Activated T-cell treated with anti-CD3 and anti-CD28 coated beads for 1 hour (primary cell): ENCODE measurements at regions not wholly inside any gene's neighbourhood (a gene's known extent, or its start where the extent isn't known, plus 50 kb on each side); places are given as distances from the start of the nearest gene placed in this dataset.
A peak's percentile ranks its signal among the peaks of the same experiment; 100 is the strongest.
"Not testable (repeated sequence)": the region's sequence is repeated elsewhere in the genome, so short reads cannot be mapped to it uniquely, and the experiment has no call there.

Experiments used
- DNase-seq: peaks from one replicate; pipeline ENCODE4 v3.0.0-alpha.2; 2020; ENCODE audit warnings: low read depth

- not testable (repeated sequence) for DNase-seq
Observed at GRCh38 chr1:222470252-222470805, 77.6 kb downstream of the HHIPL2 start.

- no peak for DNase-seq
Observed at GRCh38 chr1:222466150-222466865, 81.6 kb downstream of the HHIPL2 start.

GRCh38 chr1:222465211-222466041 lies 82.5 kb downstream of the HHIPL2 start:
- peak; percentile 59 for DNase-seq

GRCh38 chr1:222464841-222465210 lies 83.1 kb downstream of the HHIPL2 start:
- peak; percentile 51 for DNase-seq

- DNase-seq: no peak
Observed at GRCh38 chr1:222463059-222463730, 84.7 kb downstream of the HHIPL2 start.

- no peak for DNase-seq
Observed at GRCh38 chr1:222462601-222463000, 85.3 kb downstream of the HHIPL2 start.

GRCh38 chr1:222461941-222462340 lies 86.0 kb downstream of the HHIPL2 start:
- no peak for DNase-seq

- DNase-seq: no peak
Observed at GRCh38 chr1:222459652-222460051, 88.3 kb downstream of the HHIPL2 start.

GRCh38 chr1:222457513-222457912 lies 90.4 kb downstream of the HHIPL2 start:
- no peak for DNase-seq

GRCh38 chr1:222457084-222457483 lies 90.8 kb downstream of the HHIPL2 start:
- no peak for DNase-seq

- peak; percentile 71 for DNase-seq
Observed at GRCh38 chr1:222455188-222455879, 92.6 kb downstream of the HHIPL2 start.

- no peak for DNase-seq
Observed at GRCh38 chr1:222454782-222455181, 93.1 kb downstream of the HHIPL2 start.

- no peak for DNase-seq
Observed at GRCh38 chr1:222454186-222454585, 93.7 kb downstream of the HHIPL2 start.

GRCh38 chr1:222452031-222452430 lies 95.9 kb downstream of the HHIPL2 start:
- no peak for DNase-seq

GRCh38 chr1:222443566-222443965 lies 104.3 kb downstream of the HHIPL2 start:
- no peak for DNase-seq

- DNase-seq: no peak
Observed at GRCh38 chr1:222441066-222441465, 106.8 kb downstream of the HHIPL2 start.

- DNase-seq: no peak
Observed at GRCh38 chr1:222424826-222425225, 123.1 kb downstream of the HHIPL2 start.

GRCh38 chr1:222421380-222421779 lies 126.5 kb downstream of the HHIPL2 start:
- no peak for DNase-seq

GRCh38 chr1:222420633-222421032 lies 127.3 kb downstream of the HHIPL2 start:
- DNase-seq: peak; percentile 7

- no peak for DNase-seq
Observed at GRCh38 chr1:222418654-222419053, 129.2 kb downstream of the HHIPL2 start.

- no peak for DNase-seq
Observed at GRCh38 chr1:222417264-222417663, 130.6 kb downstream of the HHIPL2 start.
